LoVo (cell line): ENCODE measurements at regions not wholly inside any gene's neighbourhood (a gene's known extent, or its start where the extent isn't known, plus 50 kb on each side); places are given as distances from the start of the nearest gene placed in this dataset.

Experiments
- DNase-seq: peaks from one replicate; pipeline ENCODE4 v3.0.0-alpha.2; 2016; ENCODE audit warnings: low spot score

- DNase-seq = peak; percentile 8
Measured at GRCh38 chr9:103789686-103790085, 304.4 kb upstream of the SMC2 start.

GRCh38 chr9:103798620-103799019, 295.5 kb upstream of the SMC2 start:
- peak; percentile 38 for DNase-seq

- no peak for DNase-seq
Measured at GRCh38 chr9:103799959-103800358, 294.1 kb upstream of the SMC2 start.

- DNase-seq = no peak
Measured at GRCh38 chr9:103802068-103802467, 292.0 kb upstream of the SMC2 start.

- DNase-seq = no peak
Measured at GRCh38 chr9:103803245-103803644, 290.9 kb upstream of the SMC2 start.

- DNase-seq = no peak
Measured at GRCh38 chr9:103804077-103804735, 289.9 kb upstream of the SMC2 start.

- no peak for DNase-seq
Measured at GRCh38 chr9:103809745-103810144, 284.4 kb upstream of the SMC2 start.

DNA sequence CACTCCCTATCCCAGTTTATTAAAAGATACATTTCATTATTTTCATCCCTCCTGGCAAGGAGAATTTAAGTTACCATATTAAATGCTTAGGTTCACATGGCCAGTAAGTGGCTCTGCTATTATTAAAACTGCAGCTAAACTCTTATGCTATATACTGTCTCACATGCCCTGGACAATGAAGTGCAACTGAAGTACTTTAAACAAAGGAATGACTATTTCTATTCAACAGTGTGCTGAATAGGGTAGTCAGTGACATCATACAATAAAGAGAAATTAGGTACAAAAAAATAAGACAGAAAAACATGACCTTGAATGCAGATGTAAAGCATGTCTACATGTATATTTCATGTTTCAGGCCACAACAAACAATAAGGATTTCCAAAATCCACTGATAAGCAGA, 282.6 kb upstream of the SMC2 start:
- no peak for DNase-seq

- DNase-seq = no peak
Measured at GRCh38 chr9:103816146-103816545, 278.0 kb upstream of the SMC2 start.

DNA sequence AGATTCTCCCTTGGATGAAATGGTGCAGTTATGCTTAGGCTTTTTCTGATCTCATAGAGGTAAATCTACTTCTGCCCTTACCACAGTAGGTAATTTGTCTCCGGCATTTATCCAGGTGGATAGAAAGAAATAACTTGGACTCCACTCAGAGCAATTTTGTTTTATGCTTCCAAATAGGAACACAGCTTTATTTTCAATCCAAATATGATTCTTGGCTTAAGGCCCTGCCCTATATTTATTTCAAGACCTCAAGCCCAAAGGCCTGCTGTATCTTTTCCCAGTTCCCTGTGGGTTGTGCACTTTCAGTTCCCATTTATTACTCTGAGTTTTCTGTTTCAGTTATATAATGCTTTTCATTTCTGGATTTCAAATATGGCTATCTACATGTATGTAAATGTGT, 274.2 kb upstream of the SMC2 start:
- DNase-seq = no peak

DNA sequence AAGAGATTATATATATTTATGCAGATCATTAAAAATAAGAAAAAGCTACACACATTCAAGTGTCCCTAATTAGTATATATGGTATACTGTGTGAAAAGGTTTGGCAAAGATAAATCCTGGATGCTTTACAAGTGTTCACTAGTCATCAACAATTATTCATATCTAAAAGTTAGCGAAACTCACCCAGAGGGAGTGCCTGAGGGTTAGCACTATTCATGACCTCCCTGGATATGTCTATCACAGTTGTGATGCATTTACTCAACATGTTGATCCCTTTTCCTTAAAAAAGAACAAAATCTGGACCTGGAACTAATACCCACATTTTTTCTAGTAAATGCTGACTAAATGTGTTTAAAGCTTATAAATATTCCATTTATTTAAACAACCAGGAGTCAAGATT, 273.0 kb upstream of the SMC2 start:
- no peak for DNase-seq

- no peak for DNase-seq
Measured at GRCh38 chr9:103837940-103838339, 256.2 kb upstream of the SMC2 start.

- no peak for DNase-seq
Measured at GRCh38 chr9:103839197-103839596, 254.9 kb upstream of the SMC2 start.

GRCh38 chr9:103867886-103868285, 226.2 kb upstream of the SMC2 start:
- no peak for DNase-seq

DNA sequence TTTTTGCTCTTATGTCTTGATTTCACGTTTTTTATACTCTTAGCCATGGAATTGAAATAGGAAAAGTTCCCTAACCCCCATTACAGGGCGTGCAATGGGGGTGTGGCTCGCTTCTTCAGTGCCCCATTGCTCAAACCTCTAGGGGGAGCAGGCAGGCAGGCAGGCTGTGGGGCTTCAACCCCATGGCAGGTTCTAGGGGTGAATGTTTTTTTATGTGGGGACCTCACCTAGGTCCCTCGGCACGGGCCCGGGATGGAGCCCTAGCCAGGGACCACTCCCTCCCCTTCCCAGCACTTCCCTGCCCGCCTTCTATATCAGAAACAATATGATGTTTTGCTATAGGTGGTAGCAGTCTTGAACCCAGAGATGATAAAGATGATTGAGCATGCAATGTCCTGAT, 221.3 kb upstream of the SMC2 start:
- no peak for DNase-seq

DNA sequence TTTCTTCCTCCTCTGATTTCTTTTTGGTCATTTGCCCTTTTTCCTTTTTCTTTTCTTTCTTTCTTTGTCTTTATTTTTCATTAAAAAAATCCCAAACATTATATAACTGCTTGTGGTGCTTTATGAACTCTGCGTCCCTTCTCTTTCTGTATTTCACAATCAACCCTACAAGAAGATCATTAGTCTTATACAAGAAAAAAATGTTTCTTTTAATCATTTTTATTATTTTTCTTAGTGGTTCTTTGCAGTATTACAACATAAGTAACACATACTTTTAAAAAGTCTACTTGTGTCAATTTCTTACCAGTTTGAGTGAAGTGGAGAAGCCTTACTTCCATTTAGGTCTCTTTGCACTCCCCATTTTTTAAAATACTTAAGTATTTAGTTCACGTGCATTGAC, 212.7 kb upstream of the SMC2 start:
- DNase-seq = no peak

- DNase-seq = no peak
Measured at GRCh38 chr9:103889989-103890388, 204.1 kb upstream of the SMC2 start.

GRCh38 chr9:103894184-103894583, 199.9 kb upstream of the SMC2 start:
- no peak for DNase-seq

DNA sequence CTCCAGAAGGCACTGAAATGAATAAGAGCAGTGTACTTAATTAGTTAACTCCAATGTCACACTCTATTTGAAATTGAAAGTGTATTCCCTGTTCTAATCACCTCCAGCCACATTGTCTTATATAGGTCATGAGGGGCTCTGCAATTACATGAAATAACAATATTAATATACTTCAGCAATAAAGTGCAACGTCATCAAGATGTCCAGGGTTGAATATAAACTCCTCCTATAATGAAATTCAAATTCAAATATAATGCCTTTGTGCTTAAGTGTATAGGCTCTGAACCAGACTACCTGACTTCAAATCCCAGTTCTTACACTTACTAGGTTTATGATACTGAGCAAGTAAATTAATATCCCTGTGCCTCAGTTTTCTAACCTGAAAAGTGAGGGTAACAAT, 195.6 kb upstream of the SMC2 start:
- DNase-seq = no peak

GRCh38 chr9:103899866-103900265, 194.2 kb upstream of the SMC2 start:
- DNase-seq = no peak

GRCh38 chr9:103900466-103900865, 193.6 kb upstream of the SMC2 start:
- no peak for DNase-seq

DNA sequence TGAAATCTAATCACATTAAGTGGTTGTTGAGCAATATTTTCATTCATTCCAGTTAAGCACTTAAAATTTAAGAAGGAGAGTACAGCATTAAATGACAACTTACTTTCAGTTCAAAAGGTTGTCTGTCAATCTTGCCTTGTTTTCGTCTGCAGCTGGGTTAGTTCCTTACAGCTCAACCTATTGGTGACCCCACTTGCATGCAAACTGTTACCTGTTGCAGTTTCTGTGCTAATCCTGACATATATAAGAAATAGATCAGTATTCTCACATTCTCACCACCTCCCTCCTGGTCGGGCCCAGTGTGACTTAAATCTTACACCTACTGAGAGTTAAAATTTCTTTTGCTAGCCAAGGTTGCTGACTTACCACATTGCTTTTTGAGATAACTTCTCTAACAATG, 191.8 kb upstream of the SMC2 start:
- DNase-seq = no peak

GRCh38 chr9:103904242-103904641, 189.9 kb upstream of the SMC2 start:
- DNase-seq = no peak

DNA sequence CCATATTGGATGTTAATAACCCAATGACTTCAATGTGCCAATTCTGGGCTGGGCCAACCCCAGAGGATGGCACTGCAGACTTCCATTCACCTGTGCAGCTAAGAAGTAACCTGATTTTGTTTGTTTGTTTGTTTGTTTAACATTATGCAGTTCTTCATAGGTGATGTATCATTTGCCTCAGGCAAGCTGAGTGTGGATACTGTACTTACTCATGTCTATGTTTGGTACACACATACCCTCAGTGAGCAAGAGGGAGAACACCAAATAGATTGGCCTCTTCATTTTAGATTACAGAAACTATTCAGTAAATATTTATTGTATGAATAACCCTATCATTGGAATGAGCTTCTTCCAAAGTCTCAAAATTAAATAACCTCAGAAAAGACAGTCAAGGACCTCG, 180.2 kb upstream of the SMC2 start:
- DNase-seq = no peak
